ENCODE measurements at regions not wholly inside any gene's neighbourhood (a gene's known extent, or its start where the extent isn't known, plus 50 kb on each side); places are given as distances from the start of the nearest gene placed in this dataset.

DNA sequence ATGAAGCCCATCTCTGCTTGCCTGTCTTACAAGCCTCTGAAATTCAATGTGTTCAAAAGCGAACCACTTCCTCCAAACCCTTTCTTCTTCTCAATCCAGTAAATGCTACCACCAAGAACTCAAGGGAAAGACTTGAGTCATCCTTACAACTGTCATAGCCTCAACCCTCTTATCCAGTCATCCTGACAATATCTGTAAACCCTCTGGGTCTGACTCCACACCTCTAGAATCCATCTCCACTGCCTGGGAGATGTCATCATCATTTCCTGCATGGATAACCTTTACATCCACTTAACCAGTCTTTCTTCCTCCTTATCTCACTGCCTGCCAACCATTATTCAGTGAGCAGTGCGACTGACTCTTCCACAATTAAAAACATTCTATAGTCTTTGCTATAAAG is 441.1 kb downstream of the SETD4 start:
- Histone ChIP-seq H3K9me3 (peaks cover 0 to 11% (median 2%) of the 10 kb centered on the region in 12 donors), H3K4me1 (peaks cover 0 to 17% (median 0%) of the 10 kb centered on the region in 12 donors), H3K4me3 (no peak overlapping the region), H3K27me3 (peaks cover 0 to 5% (median 0%) of the 10 kb centered on the region in 9 donors), H3K27ac (no peak overlapping the region), H3K36me3 (no peaks in the 10 kb centered on the region)
- intact Hi-C loops (cut with DNase I), result loop anchor here in 3 of 10 donors (10.0 kb wide), 3 partner anchors 724 to 874 kb away; no protein-coding TSS in a partner anchor
- no peak for TF ChIP-seq POLR2A (IDR thresholded peaks at IDR 0.05)
- TF ChIP-seq, protein P1, sequence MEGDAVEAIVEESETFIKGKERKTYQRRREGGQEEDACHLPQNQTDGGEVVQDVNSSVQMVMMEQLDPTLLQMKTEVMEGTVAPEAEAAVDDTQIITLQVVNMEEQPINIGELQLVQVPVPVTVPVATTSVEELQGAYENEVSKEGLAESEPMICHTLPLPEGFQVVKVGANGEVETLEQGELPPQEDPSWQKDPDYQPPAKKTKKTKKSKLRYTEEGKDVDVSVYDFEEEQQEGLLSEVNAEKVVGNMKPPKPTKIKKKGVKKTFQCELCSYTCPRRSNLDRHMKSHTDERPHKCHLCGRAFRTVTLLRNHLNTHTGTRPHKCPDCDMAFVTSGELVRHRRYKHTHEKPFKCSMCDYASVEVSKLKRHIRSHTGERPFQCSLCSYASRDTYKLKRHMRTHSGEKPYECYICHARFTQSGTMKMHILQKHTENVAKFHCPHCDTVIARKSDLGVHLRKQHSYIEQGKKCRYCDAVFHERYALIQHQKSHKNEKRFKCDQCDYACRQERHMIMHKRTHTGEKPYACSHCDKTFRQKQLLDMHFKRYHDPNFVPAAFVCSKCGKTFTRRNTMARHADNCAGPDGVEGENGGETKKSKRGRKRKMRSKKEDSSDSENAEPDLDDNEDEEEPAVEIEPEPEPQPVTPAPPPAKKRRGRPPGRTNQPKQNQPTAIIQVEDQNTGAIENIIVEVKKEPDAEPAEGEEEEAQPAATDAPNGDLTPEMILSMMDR (IDR thresholded peaks at IDR 0.05), result no peak
- DNase-seq (no peak), ATAC-seq (no peak)
- 62 to 74% (median 68%) methylated on average over 2 of the region's 2 CpGs for WGBS, 4 donors

DNA sequence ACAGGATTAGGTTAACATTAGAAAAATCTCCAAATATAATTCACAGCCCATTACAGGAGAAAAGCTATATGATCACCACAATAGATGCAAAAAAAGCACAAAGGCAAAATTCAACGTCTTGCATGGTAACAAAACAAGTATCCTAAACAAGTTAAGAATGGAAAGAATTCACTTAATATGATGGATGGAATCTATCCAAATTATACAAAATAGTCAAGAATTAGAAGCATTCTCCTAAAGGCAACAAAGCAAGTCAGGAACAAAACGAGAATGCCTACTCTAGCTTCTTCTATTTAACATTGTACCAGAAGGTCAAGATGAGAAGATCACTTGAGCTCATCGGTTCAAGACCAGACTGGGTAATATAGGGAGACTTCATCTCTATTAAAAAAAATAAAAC is 442.8 kb downstream of the SETD4 start:
- Histone ChIP-seq H3K27me3 (peaks cover 0 to 5% (median 0%) of the 10 kb centered on the region in 9 donors), H3K4me1 (peaks cover 0 to 17% (median 0%) of the 10 kb centered on the region in 12 donors), H3K36me3 (no peaks in the 10 kb centered on the region), H3K27ac (no peak overlapping the region), H3K4me3 (no peak overlapping the region), H3K9me3 (peaks cover 0 to 11% (median 2%) of the 10 kb centered on the region in 12 donors)
- ATAC-seq, result no peak
- 71 to 75% (median 74%) methylated on average over 3 of the region's 3 CpGs for WGBS, 4 donors
- DNase-seq, result no peak
- no peak for TF ChIP-seq POLR2A (IDR thresholded peaks at IDR 0.05)
- TF ChIP-seq, protein P1 (IDR thresholded peaks at IDR 0.05), result no peak
- intact Hi-C loops (cut with DNase I), result loop anchor here in 3 of 10 donors (10.0 kb wide), 3 partner anchors 723 to 873 kb away; no protein-coding TSS in a partner anchor

DNA sequence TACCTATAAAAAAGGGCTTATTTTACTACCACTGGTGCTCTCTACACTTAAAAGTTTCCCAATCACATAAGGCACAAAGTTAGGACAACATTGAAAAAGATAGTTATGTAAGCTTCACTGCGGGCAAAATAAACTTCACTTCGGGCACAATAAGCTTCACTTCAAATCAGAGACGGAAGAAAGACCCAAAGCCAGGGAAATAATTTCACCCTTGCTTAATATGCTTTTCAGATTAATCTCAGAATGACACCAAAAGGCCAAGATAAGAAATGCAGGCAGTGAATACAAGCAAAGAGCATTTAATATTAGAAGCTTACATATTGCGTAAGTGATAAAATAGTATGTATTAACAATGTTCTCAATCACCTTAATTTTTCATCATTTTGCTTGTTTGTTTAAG is 444.2 kb downstream of the SETD4 start:
- Histone ChIP-seq H3K4me1 (peaks cover 0 to 17% (median 0%) of the 10 kb centered on the region in 12 donors), H3K4me3 (no peak overlapping the region), H3K9me3 (peaks cover 0 to 3% (median 0%) of the 10 kb centered on the region in 12 donors), H3K27me3 (peaks cover 0 to 5% (median 0%) of the 10 kb centered on the region in 9 donors), H3K36me3 (no peaks in the 10 kb centered on the region), H3K27ac (peak overlapping the region in 1 of 12 donors; percentile 28)
- 47 to 59% (median 50%) methylated on average over 4 of the region's 4 CpGs for WGBS, 4 donors
- peak in 1 of 4 donors; percentile 20 for ATAC-seq
- no peak for DNase-seq
- intact Hi-C loops (cut with DNase I), result loop anchor here in 3 of 10 donors (10.0 kb wide), 3 partner anchors 721 to 871 kb away; no protein-coding TSS in a partner anchor
- TF ChIP-seq, protein P1 (IDR thresholded peaks at IDR 0.05), result peak in 10 of 12 donors; percentile 11 to 61 (median 38)
- TF ChIP-seq POLR2A (IDR thresholded peaks at IDR 0.05), result no peak

DNA sequence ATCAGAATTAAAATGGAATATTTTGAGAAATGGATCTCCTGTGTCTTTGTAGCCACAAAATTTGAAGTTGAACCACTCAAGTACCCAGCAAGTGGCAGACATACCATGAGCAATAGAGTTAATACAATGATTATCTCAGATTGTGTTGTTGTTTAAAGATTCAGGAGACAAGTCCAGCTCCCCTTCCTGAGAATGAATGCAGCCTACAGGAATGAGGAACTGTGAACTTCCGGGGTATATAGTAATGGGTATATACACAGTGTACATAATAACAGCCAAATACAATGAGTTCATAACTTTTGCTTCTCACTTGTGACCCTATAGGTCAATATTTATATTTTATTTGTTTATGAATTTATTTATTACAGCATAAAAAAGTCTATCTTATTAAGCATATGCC is 445.0 kb downstream of the SETD4 start:
- 67 to 87% (median 79%) methylated on average over 1 of the region's 1 CpG for WGBS, 4 donors
- H3K4me3 ChIP-seq, result no peak overlapping the region
- intact Hi-C loops (cut with DNase I), result loop anchor here in 3 of 10 donors (10.0 kb wide), 3 partner anchors 721 to 871 kb away; no protein-coding TSS in a partner anchor
- H3K27me3 ChIP-seq, result peaks cover 0 to 5% (median 0%) of the 10 kb centered on the region in 9 donors
- DNase-seq (no peak), ATAC-seq (no peak)
- H3K27ac ChIP-seq, result peak overlapping the region in 1 of 12 donors; percentile 28
- no peaks in the 10 kb centered on the region for H3K36me3 ChIP-seq
- H3K4me1 ChIP-seq, result peaks cover 0 to 17% (median 0%) of the 10 kb centered on the region in 12 donors
- no peaks in the 10 kb centered on the region for H3K9me3 ChIP-seq
- TF ChIP-seq, protein P1 (IDR thresholded peaks at IDR 0.05), result no peak
- no peak for TF ChIP-seq POLR2A (IDR thresholded peaks at IDR 0.05)

Data from heart left ventricle (tissue), 16 donors.